HEK293T (cell line): ENCODE measurements at regions not wholly inside any gene's neighbourhood (a gene's known extent, or its start where the extent isn't known, plus 50 kb on each side); places are given as distances from the start of the nearest gene placed in this dataset.
"Not testable (repeated sequence)": the region's sequence is repeated elsewhere in the genome, so short reads cannot be mapped to it uniquely, and the experiment has no call there.

ENCODE experiments used
- CTCF ChIA-PET: fragments of 350-600 bp; formaldehyde crosslinking; extraction: SDS; loops from one replicate; lab custom pipeline; 2021; ENCODE audit warnings: antibody characterized with exemption, inconsistent platforms; lab: Yijun Ruan, JAX
- POLR2A ChIA-PET: fragments of 350-600 bp; formaldehyde crosslinking; extraction: SDS; loops from one replicate; lab custom pipeline; 2020; ENCODE audit warnings: antibody characterized with exemption, inconsistent platforms; lab: Yijun Ruan, JAX
- DNase-seq: peaks from one replicate; pipeline ENCODE4 v3.0.0; 2012; ENCODE audit warnings: mixed read lengths; ENCODE audit errors: extremely low spot score
- ARNT ChIP-seq: fragments of 450-650 bp; IDR thresholded peaks from 2 replicates; pipeline ENCODE4 v1.6.1; 2017; ENCODE audit warnings: mild to moderate bottlenecking
- BHLHE40 ChIP-seq: fragments of 450-650 bp; IDR thresholded peaks from 2 replicates; pipeline ENCODE4 v1.6.1; 2016; ENCODE audit warnings: mild to moderate bottlenecking, moderate library complexity, borderline replicate concordance
- CTBP1 ChIP-seq: fragments of 450-650 bp; IDR thresholded peaks from 2 replicates; pipeline ENCODE4 v1.6.1; 2016; ENCODE audit warnings: borderline replicate concordance
- ELF4 ChIP-seq: fragments of 450-650 bp; IDR thresholded peaks from 2 replicates; pipeline ENCODE4 v1.6.1; 2017; ENCODE audit warnings: antibody characterized with exemption
- FOXA1 ChIP-seq: fragments of 450-650 bp; IDR thresholded peaks from 2 replicates; pipeline ENCODE4 v1.6.1; 2016; ENCODE audit warnings: mild to moderate bottlenecking
- FOXK2 ChIP-seq: fragments of 450-650 bp; IDR thresholded peaks from 2 replicates; pipeline ENCODE4 v1.6.1; 2016; ENCODE audit warnings: mild to moderate bottlenecking
- FOXM1 ChIP-seq: fragments of 450-650 bp; IDR thresholded peaks from 2 replicates; pipeline ENCODE4 v1.6.1; 2017; ENCODE audit warnings: mild to moderate bottlenecking, borderline replicate concordance
- HDGF ChIP-seq: fragments of 450-650 bp; IDR thresholded peaks from 2 replicates; pipeline ENCODE4 v1.6.1; 2017; ENCODE audit warnings: antibody characterized with exemption, borderline replicate concordance
- L3MBTL2 ChIP-seq: fragments of 450-650 bp; conservative IDR thresholded peaks from 2 replicates; pipeline ENCODE4 v1.6.1; 2016; ENCODE audit warnings: mild to moderate bottlenecking
- LEF1 ChIP-seq: fragments of 450-650 bp; IDR thresholded peaks from 2 replicates; pipeline ENCODE4 v1.6.1; 2017; ENCODE audit warnings: mild to moderate bottlenecking, borderline replicate concordance
- NFRKB ChIP-seq: fragments of 450-650 bp; IDR thresholded peaks from 2 replicates; pipeline ENCODE4 v1.6.1; 2016; ENCODE audit warnings: mild to moderate bottlenecking, moderate library complexity
- PKNOX1 ChIP-seq: fragments of 450-650 bp; IDR thresholded peaks from 2 replicates; pipeline ENCODE4 v1.6.1; 2016
- SP1 ChIP-seq: fragments of 450-650 bp; IDR thresholded peaks from 2 replicates; pipeline ENCODE4 v1.6.1; 2017
- SUZ12 ChIP-seq: fragments of 450-650 bp; IDR thresholded peaks from 2 replicates; pipeline ENCODE4 v1.6.1; 2016; ENCODE audit warnings: mild to moderate bottlenecking
- TARDBP ChIP-seq: fragments of 450-650 bp; IDR thresholded peaks from 2 replicates; pipeline ENCODE4 v1.6.1; 2016
- ZNF384 ChIP-seq: fragments of 450-650 bp; IDR thresholded peaks from 2 replicates; pipeline ENCODE4 v1.6.1; 2016

GRCh38 chr1:173329726-173330125 is 122.6 kb upstream of the TNFSF4 start:
- TF ChIP-seq PKNOX1, result no peak
- POLR2A ChIA-PET, result no interaction called here
- DNase-seq, result no peak
- CTCF ChIA-PET, result no interaction called here

- POLR2A ChIA-PET, result no interaction called here
- DNase-seq, result no peak
- CTCF ChIA-PET, result no interaction called here
- TF ChIP-seq ELF4 (no peak), BHLHE40 (no peak), FOXM1 (no peak), TARDBP (no peak), L3MBTL2 (no peak), PKNOX1 (no peak), ZNF384 (no peak), NFRKB (no peak), FOXA1 (no peak), CTBP1 (no peak), LEF1 (no peak), ARNT (no peak)
Observed at GRCh38 chr1:173330149-173330951, 123.2 kb upstream of the TNFSF4 start.

- DNase-seq, CTCF ChIA-PET, POLR2A ChIA-PET: not testable (repeated sequence)
Observed at GRCh38 chr1:173330952-173331548, 123.9 kb upstream of the TNFSF4 start.

- ChIA-PET CTCF (no interaction called here), POLR2A (no interaction called here)
- no peak for DNase-seq
- TF ChIP-seq TARDBP, result no peak
- TF ChIP-seq CTBP1, result no peak
- TF ChIP-seq LEF1, result no peak
- TF ChIP-seq FOXA1, result no peak
- no peak for TF ChIP-seq FOXM1
Observed at GRCh38 chr1:173332026-173332425, 124.9 kb upstream of the TNFSF4 start.

GRCh38 chr1:173333581-173333980 is 126.5 kb upstream of the TNFSF4 start:
- DNase-seq, result no peak
- TF ChIP-seq SP1 (no peak), FOXA1 (no peak), FOXK2 (no peak), L3MBTL2 (no peak)
- CTCF ChIA-PET, result no interaction called here
- POLR2A ChIA-PET, result no interaction called here

- CTCF ChIA-PET, result no interaction called here
- POLR2A ChIA-PET, result no interaction called here
- TF ChIP-seq ELF4, result no peak
- TF ChIP-seq SP1, result no peak
- TF ChIP-seq ARNT, result no peak
- TF ChIP-seq FOXM1, result no peak
- no peak for TF ChIP-seq SUZ12
- no peak for TF ChIP-seq CTBP1
- DNase-seq, result no peak
Observed at GRCh38 chr1:173337126-173337525, 130.0 kb upstream of the TNFSF4 start.

GRCh38 chr1:173341307-173341706 is 134.2 kb upstream of the TNFSF4 start:
- ChIA-PET CTCF (no interaction called here), POLR2A (no interaction called here)
- DNase-seq, result no peak
- no peak for TF ChIP-seq FOXK2
- TF ChIP-seq HDGF, result no peak
- no peak for TF ChIP-seq SP1
- no peak for TF ChIP-seq FOXA1
- no peak for TF ChIP-seq NFRKB
- no peak for TF ChIP-seq LEF1
- TF ChIP-seq FOXM1, result no peak
- no peak for TF ChIP-seq CTBP1
- no peak for TF ChIP-seq TARDBP
- no peak for TF ChIP-seq L3MBTL2
- TF ChIP-seq BHLHE40, result no peak
- no peak for TF ChIP-seq ZNF384
- TF ChIP-seq SUZ12, result no peak
- no peak for TF ChIP-seq ARNT

GRCh38 chr1:173341971-173342370 is 134.8 kb upstream of the TNFSF4 start:
- TF ChIP-seq NFRKB (no peak), CTBP1 (no peak), HDGF (no peak), PKNOX1 (no peak), LEF1 (no peak), SUZ12 (no peak), ELF4 (no peak), FOXA1 (no peak), TARDBP (no peak), ZNF384 (no peak)
- DNase-seq, result no peak
- ChIA-PET CTCF (no interaction called here), POLR2A (no interaction called here)
